GM21529 (cell line): ENCODE measurements at regions not wholly inside any gene's neighbourhood (a gene's known extent, or its start where the extent isn't known, plus 50 kb on each side); places are given as distances from the start of the nearest gene placed in this dataset.
"Not testable (repeated sequence)": the region's sequence is repeated elsewhere in the genome, so short reads cannot be mapped to it uniquely, and the experiment has no call there.

Experiments used
- ATAC-seq: cut with Tn5 transposase; IDR thresholded peaks from one replicate; pipeline ENCODE4 v1.9.1; 2021; ENCODE audit not compliant: unreplicated experiment

- ATAC-seq: no peak
Measured at GRCh38 chr10:80741278-80741677, 203.6 kb downstream of the SH2D4B start.

- no peak for ATAC-seq
Measured at GRCh38 chr10:80750268-80750667, 212.6 kb downstream of the SH2D4B start.

- no peak for ATAC-seq
Measured at GRCh38 chr10:80751940-80752339, 214.2 kb downstream of the SH2D4B start.

GRCh38 chr10:80753612-80754011 lies 215.9 kb downstream of the SH2D4B start:
- no peak for ATAC-seq

- ATAC-seq: no peak
Measured at GRCh38 chr10:80755893-80756292, 218.2 kb downstream of the SH2D4B start.

- no peak for ATAC-seq
Measured at GRCh38 chr10:80759693-80760092, 222.0 kb downstream of the SH2D4B start.

GRCh38 chr10:80760914-80761371 lies 223.2 kb downstream of the SH2D4B start:
- ATAC-seq: peak; percentile 71

- ATAC-seq: no peak
Measured at GRCh38 chr10:80767963-80768362, 230.3 kb downstream of the SH2D4B start.

- ATAC-seq: no peak
Measured at GRCh38 chr10:80769700-80770160, 232.0 kb downstream of the SH2D4B start.

GRCh38 chr10:80770239-80770638 lies 232.5 kb downstream of the SH2D4B start:
- no peak for ATAC-seq

- no peak for ATAC-seq
Measured at GRCh38 chr10:80771285-80771684, 233.6 kb downstream of the SH2D4B start.

- ATAC-seq: no peak
Measured at GRCh38 chr10:80771902-80772555, 234.3 kb downstream of the SH2D4B start.

- no peak for ATAC-seq
Measured at GRCh38 chr10:80772596-80772995, 234.9 kb downstream of the SH2D4B start.

- no peak for ATAC-seq
Measured at GRCh38 chr10:80784695-80785094, 247.0 kb downstream of the SH2D4B start.

GRCh38 chr10:80786322-80786721 lies 248.6 kb downstream of the SH2D4B start:
- no peak for ATAC-seq

- no peak for ATAC-seq
Measured at GRCh38 chr10:80787952-80788351, 250.2 kb downstream of the SH2D4B start.

GRCh38 chr10:80794994-80795393 lies 257.3 kb downstream of the SH2D4B start:
- ATAC-seq: no peak

GRCh38 chr10:80805343-80806020 lies 267.8 kb downstream of the SH2D4B start:
- ATAC-seq: no peak

- ATAC-seq: no peak
Measured at GRCh38 chr10:80814147-80814652, 276.5 kb downstream of the SH2D4B start.

GRCh38 chr10:80829151-80829550 lies 291.4 kb downstream of the SH2D4B start:
- ATAC-seq: no peak

GRCh38 chr10:80829562-80829961 lies 291.9 kb downstream of the SH2D4B start:
- ATAC-seq: no peak

GRCh38 chr10:80832693-80833092 lies 295.0 kb downstream of the SH2D4B start:
- not testable (repeated sequence) for ATAC-seq
